GM19043 (cell line): ENCODE measurements at regions not wholly inside any gene's neighbourhood (a gene's known extent, or its start where the extent isn't known, plus 50 kb on each side); places are given as distances from the start of the nearest gene placed in this dataset.

Source experiments
- ATAC-seq: cut with Tn5 transposase; IDR thresholded peaks from one replicate; pipeline ENCODE4 v1.9.1; 2021; ENCODE audit warnings: low read depth; ENCODE audit not compliant: unreplicated experiment

DNA sequence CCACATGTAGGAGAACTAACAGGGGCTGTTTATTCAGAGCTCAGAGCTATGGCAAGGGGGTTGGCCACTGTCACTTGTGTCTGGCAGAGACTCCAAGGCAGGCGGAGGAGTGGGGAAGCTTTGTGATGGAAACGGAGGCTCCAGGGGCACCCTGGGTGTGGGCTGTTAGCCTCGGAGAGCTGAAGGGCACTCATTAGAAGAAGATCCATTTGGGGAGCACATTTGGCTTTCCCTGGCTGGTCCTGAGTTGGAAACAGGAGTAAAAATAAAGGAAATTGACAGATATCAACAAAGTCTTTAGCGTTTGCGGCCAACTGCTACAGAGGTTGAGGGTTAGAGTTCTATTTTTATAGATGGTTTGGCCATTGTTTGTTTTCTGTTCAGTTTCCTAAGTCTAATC, 288.3 kb upstream of the MKI67 start:
- no peak for ATAC-seq

DNA sequence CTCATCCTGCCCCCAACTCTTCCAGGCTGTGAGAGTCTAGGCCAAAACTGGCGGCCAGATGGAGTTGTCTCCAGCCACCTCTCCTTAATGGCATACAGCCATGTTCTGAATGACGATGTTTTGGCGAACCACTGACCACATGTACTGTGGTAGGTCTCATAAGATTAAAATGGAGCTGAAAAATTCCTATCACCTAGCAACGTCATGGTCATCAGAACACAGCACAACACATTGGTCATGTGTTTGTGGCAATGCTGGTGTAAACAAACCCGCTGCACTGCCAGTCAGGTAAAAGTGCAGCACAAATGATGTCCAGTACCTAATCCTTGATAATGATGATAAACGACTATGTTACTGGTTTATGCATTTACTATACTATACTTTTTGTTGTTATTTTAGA, 290.0 kb upstream of the MKI67 start:
- ATAC-seq, result no peak

DNA sequence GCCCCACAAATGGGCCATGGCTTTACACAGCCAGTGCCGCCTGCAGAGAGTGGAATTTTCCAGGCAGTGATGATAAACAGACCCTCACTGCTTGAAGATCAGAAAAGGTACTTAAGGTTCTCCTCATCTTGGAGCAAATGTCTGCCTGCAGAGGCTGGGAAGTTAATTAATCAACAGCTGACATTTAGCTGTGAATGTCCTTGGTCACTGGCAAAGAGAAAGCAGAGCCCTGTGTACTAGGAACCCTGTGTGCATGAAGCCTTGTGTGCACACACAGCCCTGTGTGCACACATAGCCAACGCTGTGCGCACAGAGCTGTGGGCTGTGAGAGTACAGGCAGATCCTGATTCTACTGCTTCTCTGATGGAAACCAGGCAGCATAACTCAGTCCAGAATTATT, 291.6 kb upstream of the MKI67 start:
- no peak for ATAC-seq

DNA sequence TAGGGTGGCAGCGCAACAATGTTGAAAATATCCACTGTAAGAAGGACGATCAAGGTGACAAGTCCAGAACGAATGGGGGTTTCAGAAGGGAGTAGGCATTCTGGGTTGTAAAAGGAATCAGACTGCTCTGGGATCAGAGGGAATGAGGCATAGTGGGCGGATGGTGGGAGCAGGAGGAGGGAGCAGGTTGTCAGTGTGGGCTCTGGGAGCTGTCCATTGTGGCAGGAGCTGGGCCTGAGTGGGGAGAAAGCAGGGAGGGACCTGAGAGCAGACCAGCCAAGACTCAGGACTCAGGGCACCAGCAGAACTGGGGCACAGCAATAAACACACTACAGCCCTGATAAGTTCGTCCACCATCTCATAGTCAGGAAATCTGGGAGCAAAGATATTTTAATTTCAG, 292.6 kb upstream of the MKI67 start:
- ATAC-seq, result no peak

DNA sequence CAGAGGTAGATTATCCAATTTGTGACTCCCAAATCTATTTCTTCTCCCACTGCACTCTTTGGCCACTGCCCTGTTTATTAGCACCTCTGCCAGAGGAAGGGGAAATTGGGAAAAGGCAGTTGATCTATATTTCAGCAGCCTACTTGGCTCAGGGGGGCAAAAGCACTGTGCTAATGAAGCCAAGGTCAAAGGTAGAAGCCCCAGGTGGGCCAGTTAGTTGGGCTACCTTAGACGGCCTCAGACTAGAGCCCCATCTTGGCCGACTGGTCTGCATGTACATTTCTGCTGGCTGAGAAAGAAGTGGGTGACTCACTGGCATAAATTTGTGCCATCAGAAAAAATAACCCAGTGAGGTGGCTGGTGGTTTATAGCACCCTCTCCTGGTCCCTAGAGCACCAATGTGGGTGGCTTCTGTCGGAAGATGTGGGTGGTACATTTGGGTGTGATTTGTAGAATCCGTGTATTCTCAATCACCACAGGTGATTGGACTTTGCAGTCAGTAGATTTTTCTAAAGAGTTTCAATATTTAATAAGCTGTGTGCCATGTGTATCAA, 293.3 kb upstream of the MKI67 start:
- no peak for ATAC-seq

DNA sequence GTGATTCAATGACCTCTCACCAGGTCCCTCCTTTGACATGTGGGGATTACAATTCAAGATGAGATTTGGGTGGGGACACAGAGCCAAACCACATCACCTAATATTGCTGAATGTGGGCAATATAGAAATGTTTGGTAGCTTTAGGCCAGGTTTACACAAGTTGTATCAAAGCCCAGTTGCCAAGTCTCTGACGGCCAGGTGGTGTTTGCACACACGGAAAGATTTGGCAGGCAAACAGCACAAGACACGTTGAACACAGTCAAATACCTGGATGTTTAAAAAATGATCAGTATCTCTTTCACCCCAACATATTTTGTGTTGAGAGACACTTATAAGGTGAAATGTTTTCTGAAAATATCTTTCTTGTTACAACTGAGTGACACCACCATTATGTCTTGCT, 294.4 kb upstream of the MKI67 start:
- no peak for ATAC-seq

DNA sequence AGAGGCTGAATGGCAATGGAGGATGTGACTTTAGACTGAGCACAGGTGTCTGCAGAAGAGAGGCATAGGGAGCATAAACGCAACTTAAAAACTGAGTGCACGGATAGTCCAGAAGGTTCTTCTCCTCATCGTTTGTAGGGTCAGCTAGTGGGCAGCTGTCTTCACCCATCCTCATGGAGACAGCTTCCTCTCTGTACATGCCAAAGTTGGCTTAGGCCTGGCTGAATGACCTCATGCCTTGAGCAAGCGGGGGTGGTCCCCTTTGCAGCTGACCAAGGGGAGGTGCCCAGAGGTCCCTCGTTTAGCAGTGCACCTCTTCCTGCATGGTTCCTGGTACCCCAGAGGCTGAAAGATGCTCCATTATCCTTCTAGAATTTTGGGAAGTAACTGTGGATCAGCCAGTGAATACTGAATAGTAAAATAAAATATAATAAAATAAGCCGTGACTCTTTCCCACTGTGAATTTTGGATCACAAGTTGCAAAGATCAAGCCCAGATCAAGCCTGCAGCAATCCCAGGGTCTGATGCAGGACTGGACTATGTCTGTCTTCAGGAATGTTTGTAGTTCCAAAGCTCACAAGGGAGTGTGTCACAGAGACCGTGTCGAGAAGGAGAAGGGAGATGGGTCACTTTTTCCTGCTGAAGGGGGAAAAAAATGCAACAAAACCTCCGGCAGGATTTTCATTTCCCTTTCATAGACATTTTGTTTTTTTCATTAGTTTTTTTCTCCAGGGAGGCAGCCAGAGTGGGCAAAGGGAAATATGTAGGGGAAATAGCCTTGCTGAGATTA, 295.3 kb upstream of the MKI67 start:
- no peak for ATAC-seq

DNA sequence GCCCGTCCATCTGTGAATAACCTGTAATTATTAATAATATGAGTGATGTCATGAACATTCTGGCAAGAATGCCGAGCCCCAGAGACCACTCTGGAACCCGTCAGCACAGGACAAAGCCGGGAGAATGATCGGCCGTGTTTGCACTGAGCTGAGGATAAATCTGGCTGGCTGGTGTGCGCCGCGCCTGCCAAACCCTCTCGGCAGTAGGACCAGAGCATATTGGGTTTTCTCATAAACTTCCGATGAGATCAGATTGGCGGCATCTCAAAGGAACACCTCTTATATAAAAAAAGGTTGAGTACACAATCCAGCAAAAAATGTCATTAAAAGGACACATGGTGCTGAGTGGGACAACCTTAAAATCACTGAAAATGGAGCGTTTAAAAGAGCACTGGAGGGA, 296.0 kb upstream of the MKI67 start:
- ATAC-seq, result no peak

DNA sequence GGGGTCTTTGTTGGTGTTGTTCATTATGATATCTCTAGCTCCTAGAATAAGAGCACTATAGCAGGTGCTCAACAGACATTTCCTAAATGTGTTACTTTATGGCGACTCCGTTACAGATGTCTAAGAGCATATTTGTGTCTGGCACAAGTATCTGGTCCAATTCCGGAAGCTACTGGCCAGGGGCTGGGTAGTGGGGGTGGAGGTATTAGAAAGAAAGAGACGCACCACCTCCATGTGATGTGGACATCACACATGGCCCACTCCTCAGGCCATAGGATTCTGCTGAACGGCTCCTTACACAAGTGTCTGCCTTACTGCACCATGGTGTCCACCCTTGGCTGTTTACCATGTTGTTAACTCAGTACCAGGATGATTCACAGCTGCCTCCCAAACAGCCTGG, 296.8 kb upstream of the MKI67 start:
- no peak for ATAC-seq

DNA sequence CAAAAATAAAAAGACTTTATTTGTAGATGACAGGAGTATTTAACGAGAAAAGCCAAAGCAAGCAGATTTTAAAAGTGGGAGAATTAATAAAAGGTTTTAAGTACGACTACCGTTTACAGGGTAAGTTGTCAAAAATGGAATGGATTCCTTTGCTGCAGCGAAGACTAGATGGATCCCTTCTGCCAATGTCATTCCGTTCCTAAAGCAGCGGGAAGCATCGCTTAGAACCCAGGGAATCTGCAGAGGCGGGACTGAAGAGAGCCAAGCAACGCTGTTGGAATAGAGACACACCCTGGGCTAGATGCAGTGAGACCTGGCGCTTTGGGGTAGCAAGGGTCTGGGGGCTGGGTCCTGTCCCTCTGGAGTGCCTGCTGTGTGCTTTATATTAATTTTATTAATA, 303.1 kb upstream of the MKI67 start:
- ATAC-seq, result no peak

DNA sequence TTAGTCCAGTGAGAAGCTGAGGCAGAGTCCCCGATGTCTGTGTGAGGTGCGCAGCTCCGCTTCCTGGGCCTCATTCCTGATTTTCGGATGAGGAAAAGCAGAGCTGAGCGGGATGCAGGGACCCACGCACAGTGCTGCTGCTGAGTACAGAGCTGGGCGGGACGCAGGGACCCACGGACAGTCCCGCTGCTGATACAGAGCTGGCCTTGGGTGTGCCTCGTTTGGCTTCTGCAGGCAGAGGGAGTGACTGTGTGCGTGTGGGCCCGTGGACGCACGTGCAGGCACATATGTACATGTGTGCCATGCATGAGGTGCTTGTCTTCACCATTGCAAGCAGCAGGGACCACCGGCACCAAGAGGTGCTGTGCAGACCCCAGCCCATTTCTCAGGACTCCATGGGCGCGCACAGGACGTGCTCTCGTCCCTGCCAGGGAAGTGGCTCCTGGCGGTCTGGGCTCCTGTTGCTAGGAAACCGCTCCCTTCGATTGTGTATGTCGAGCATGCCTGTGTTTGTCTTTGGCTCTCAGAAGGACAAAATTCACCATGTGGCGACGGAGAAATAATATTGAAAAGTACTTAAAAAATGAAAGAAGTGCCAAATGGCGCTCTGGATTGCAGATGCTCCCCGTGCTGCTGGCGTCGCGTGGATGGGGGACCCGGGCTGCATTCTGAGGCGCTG, 303.8 kb upstream of the MKI67 start:
- no peak for ATAC-seq

DNA sequence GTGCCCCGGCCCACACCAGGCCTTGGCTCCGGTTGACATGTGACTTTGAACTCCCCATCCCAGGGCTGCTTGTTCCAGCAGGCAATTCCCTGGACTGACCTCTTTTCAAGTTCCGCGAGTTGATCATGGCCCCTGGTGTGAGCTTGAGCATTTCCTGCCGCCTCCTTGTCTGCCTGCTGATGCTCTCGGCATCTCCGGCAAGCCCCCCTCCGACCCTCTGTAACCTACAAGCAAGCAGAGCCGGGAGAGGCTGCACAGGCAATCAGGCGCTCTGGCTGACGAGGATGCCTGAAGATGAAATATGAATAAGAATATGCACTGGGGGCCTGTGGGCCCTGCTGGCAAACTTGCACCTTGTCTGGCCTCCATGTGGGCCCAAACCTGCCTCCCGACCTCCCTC, 304.9 kb upstream of the MKI67 start:
- ATAC-seq, result no peak

DNA sequence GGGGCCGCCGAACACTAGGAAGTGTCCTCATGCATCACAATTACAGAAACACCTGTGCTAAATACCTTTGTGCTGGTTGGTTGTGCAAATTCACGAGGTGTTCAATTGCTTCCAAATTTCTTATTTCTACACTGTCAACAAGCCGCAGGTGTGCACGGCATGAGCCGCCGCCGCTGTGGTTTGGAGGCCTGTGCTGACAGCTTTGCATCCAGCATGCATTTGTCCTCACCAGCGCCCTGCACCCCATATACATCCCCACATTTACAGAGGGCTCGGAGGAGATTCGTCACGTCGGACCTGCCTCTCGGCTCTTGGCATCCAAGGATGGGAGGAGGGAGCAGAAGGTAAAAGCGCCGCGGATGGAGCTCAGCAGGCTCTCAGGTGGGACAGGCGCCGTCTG, 305.3 kb upstream of the MKI67 start:
- no peak for ATAC-seq

DNA sequence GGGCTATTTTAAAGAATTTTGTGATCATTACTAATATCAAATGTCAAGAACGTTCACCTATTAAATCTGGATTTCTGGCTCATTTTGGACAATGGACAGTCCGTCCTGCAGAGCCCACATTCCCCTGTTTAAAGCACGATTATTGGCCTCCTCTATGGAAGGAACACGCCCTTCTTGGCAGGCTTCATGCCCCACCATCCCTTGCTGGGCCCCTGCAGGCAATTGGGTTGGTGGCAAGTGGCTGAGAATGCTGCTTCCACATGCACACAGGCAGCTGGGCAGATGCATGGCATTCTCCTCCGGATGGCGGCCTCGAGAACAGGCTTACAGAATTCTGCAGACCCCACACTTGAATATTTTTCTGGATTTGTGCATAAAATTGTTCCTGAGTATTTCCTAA, 305.8 kb upstream of the MKI67 start:
- no peak for ATAC-seq

DNA sequence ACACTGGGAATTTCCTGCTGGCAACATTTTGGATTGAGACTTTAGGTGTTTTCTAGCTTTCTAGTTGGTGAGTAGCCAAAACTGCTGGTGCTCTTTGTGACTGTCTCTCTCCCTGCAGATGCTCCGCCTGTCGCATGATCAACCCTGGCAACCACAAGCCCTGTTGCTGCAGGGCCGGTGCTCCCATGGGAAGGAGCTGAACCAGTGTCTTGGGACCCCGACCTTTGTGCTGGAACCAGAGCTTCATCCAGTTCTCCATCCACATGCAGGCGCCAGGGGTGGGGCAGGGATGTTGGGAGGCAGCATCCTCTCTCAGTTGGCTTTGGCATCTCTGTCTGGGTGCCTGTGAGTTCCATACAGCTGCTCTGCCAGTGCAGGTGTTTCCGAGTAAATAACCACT, 306.2 kb upstream of the MKI67 start:
- no peak for ATAC-seq

DNA sequence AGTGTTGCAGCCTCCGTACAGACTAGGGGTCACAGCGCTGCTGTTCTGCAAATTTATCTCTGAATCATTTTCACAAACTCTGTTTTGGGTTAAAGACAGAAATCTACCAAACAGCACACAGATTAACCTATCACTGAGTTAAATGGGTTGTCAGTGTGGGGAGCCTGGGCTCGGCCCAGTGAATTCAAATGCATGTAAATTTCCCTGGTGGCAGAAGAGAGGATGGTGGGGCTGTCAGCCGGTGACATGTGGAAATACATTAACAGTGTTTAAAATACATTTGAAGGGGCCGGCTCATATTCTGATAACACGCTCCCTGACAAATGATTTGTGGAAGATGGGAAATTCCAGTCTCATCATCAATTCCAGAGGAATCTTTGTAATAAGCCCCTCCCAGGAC, 309.6 kb upstream of the MKI67 start:
- ATAC-seq, result no peak

DNA sequence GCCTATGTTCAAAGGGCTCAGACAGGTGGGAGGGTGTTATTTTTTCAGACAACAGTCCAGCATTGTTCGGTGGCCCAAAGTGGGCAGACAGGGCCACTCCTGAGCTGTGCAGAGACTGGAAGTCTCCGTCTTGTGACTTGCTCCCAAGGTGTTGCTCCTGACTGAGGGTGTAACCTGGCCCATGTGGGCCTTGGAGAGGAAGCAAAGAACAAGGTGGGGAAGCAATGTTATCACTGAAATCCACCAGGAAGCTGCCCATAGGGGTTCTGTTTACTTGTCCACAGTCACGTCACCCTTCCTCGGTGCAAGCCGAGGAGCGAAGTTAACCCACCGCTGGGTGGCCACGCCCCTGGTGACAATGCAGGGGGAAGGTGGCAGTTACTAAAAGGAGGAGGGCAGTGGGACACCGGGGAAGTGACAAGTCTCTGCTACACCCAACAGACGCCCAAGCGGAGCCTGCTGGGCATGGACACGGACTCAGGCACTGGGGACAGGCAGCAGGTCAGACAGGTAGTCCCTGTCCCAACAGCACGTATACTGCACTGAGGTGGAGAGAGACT, 311.6 kb upstream of the MKI67 start:
- ATAC-seq, result no peak

DNA sequence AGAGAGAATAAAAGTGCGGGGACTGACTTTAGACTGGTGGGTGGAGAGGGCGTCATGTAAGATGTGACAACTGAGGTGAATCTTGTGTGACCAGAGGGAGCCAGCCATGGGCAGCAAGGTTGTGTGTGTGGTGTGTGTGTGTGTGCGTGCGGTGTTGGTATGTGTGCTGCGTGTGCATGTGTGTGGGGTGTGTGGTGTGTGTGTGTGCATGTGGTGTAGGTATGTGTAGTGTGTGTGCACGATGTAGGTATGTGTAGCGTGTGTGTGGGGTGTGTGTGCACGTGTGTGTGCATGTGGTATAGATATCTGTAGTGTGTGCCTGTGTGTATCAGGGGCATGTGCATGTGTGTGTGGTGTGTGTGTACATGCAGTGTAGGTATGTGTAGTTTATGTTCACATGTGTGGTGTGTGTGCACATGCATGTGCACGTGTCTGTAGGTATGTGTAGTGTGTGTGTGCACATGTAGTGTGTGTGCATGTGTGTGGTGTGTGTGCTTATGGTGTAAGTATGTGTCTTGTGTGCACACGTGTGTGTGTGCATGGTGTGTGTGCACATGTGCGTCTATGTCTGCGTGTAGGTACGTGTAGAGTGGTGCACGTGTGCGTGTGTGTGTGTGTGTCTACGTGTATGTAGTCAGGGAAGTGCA, 312.3 kb upstream of the MKI67 start:
- no peak for ATAC-seq

DNA sequence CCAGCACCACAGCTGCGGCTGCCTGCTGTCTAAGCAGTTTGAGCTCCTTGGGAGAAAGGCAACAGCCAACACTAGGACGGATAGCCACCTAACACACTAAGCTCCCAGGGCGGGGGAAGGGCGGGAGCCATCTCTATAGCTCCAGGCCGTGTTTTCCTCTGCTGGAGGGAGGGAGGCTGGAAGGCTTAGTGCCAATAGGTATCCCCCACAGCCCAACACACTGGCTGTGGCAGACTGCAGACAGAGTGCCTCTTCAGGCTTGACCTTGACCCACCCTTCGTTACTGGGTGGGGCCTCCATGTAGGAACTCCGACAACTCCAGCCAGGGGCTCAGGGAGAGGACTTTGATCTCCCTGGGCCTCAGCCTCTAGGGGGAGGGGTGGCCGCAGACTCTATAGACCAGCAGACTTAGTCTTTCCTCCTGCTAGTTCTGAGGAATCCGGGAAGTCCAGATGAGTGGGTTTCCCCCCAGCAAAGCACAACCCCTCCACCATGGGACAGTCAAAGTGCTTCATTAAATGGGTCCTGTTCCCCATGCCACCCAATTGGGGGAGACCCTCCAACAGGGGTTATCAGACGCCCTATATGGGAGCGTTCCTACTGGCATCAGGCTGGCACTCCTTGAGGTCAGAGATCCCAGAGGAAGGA, 314.4 kb upstream of the MKI67 start:
- ATAC-seq, result no peak

DNA sequence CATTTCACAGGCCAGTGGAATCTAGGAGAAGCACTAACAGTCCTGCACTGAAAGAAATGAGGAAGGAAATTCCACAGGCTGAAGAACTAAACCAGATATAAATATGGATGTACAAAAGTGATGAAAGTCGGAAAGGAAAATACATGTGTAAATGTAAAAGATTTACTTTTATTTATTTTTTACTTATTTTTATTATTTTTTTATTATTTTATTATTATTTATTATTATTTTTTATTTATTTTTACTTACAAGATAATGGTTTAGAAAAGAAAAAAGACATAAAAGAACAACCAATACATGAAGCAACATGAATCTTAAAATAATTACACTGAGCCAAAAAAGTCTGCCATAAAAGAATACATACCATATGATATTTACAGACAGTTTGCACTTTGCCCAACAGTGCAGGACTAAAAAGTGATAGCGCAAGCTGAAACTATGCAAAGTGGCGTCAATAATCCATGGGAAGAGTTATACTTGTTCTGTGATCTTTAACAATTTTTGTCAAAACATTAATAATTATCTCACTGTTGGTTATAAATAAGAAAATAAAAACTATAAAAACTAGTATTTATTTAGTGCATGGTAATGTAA, 317.8 kb upstream of the MKI67 start:
- no peak for ATAC-seq
